ENCODE measurements at regions not wholly inside any gene's neighbourhood (a gene's known extent, or its start where the extent isn't known, plus 50 kb on each side); places are given as distances from the start of the nearest gene placed in this dataset.

GRCh38 chr5:92556747-92557146, 1024.3 kb downstream of the NR2F1-AS1 start:
- Histone ChIP-seq H3K36me3 (replicated peaks; ENCODE audit: low read depth, low read length) (no peaks in the 10 kb centered on the region), H3K9ac (ENCODE audit: low read length) (no peak overlapping the region), H3K4me1 (ENCODE audit: low read length) (peaks cover 13% of the 10 kb centered on the region), H3K9me3 (ENCODE audit: insufficient read depth, low read length) (no peaks in the 10 kb centered on the region), H3K27ac (ENCODE audit: low read length) (no peak overlapping the region), H3K4me2 (ENCODE audit: low read length) (no peak overlapping the region), H4K20me1 (ENCODE audit: insufficient read depth, low read length) (no peaks in the 10 kb centered on the region), H3K4me3 (ENCODE audit: low read length) (no peak overlapping the region), H3K27me3 (ENCODE audit: low read depth, low read length) (no peaks in the 10 kb centered on the region), H2AFZ (ENCODE audit: low read depth, low read length) (no peak overlapping the region), H3K79me2 (ENCODE audit: low read length) (no peaks in the 10 kb centered on the region)
- no peak for TF ChIP-seq EZH2phosphoT487 (IDR thresholded peaks at IDR 0.05; ENCODE audit: low read depth)
- no peak for TF ChIP-seq CTCF (IDR thresholded peaks at IDR 0.05; ENCODE audit: low read depth, low read length)

DNA sequence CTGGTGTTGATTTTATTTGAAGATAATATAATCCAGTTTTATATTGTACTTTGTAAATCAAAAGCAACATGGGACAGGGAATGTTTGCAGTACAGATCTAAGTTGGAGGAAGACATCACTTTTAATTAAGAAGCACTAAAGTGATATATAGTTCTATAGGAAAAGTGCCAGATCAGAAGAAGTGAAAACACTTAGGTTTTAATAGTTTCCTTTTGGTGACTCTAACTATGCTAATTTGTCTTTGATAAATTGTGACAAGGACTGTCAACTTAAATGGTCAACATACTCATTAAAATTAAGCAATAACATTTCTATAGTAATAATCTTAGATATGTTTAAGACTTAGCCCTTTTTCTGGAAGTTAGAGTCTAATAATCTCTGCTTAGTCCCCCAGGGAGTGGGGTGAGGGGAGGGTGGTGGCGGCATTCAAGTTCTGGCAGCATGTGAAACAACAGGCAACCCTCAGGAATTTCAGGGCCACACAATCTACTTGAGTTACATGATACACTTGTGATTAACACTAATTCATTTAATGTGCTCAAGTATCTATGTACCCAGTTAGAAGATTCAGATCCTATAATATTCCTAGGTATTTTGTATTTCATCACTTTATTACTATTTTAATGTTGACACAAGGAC, 1026.5 kb downstream of the NR2F1-AS1 start:
- peaks cover 13% of the 10 kb centered on the region for H3K4me1 ChIP-seq (ENCODE audit: low read length)
- H4K20me1 ChIP-seq (ENCODE audit: insufficient read depth, low read length): no peaks in the 10 kb centered on the region
- H3K9ac ChIP-seq (ENCODE audit: low read length): no peak overlapping the region
- no peak overlapping the region for H3K27ac ChIP-seq (ENCODE audit: low read length)
- no peak overlapping the region for H2AFZ ChIP-seq (ENCODE audit: low read depth, low read length)
- no peaks in the 10 kb centered on the region for H3K36me3 ChIP-seq (replicated peaks; ENCODE audit: low read depth, low read length)
- no peak overlapping the region for H3K4me3 ChIP-seq (ENCODE audit: low read length)
- H3K9me3 ChIP-seq (ENCODE audit: insufficient read depth, low read length): no peaks in the 10 kb centered on the region
- H3K4me2 ChIP-seq (ENCODE audit: low read length): no peak overlapping the region
- no peaks in the 10 kb centered on the region for H3K79me2 ChIP-seq (ENCODE audit: low read length)
- no peak for TF ChIP-seq EZH2phosphoT487 (IDR thresholded peaks at IDR 0.05; ENCODE audit: low read depth)
- TF ChIP-seq CTCF (IDR thresholded peaks at IDR 0.05; ENCODE audit: low read depth, low read length): no peak
- no peaks in the 10 kb centered on the region for H3K27me3 ChIP-seq (ENCODE audit: low read depth, low read length)

DNA sequence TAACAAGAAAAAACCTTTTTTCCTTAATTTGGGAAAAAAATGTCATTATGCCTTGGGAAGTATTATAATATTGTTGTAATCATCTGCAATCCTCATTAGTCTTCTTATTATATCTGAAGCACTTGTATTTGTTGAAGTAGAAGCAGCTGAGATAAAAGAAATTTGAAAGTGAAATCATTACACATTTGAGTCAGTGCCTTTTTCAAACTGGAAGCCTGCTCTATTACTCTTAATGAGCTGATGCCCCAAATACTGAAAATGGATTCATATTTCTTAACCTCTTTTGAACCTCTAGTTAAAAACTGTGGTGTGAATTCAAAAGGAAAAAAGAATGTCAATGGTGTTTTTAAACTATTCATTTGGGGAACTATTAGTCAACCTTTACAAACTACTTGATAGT, 1027.7 kb downstream of the NR2F1-AS1 start:
- Histone ChIP-seq H4K20me1 (ENCODE audit: insufficient read depth, low read length) (no peaks in the 10 kb centered on the region), H3K4me2 (ENCODE audit: low read length) (no peak overlapping the region), H2AFZ (ENCODE audit: low read depth, low read length) (no peak overlapping the region), H3K79me2 (ENCODE audit: low read length) (no peaks in the 10 kb centered on the region), H3K9me3 (ENCODE audit: insufficient read depth, low read length) (no peaks in the 10 kb centered on the region), H3K27me3 (ENCODE audit: low read depth, low read length) (no peaks in the 10 kb centered on the region), H3K4me1 (ENCODE audit: low read length) (peaks cover 17% of the 10 kb centered on the region), H3K9ac (ENCODE audit: low read length) (no peak overlapping the region), H3K4me3 (ENCODE audit: low read length) (no peak overlapping the region), H3K27ac (ENCODE audit: low read length) (no peak overlapping the region), H3K36me3 (replicated peaks; ENCODE audit: low read depth, low read length) (no peaks in the 10 kb centered on the region)
- TF ChIP-seq EZH2phosphoT487 (IDR thresholded peaks at IDR 0.05; ENCODE audit: low read depth) (no peak), CTCF (IDR thresholded peaks at IDR 0.05; ENCODE audit: low read depth, low read length) (no peak)

DNA sequence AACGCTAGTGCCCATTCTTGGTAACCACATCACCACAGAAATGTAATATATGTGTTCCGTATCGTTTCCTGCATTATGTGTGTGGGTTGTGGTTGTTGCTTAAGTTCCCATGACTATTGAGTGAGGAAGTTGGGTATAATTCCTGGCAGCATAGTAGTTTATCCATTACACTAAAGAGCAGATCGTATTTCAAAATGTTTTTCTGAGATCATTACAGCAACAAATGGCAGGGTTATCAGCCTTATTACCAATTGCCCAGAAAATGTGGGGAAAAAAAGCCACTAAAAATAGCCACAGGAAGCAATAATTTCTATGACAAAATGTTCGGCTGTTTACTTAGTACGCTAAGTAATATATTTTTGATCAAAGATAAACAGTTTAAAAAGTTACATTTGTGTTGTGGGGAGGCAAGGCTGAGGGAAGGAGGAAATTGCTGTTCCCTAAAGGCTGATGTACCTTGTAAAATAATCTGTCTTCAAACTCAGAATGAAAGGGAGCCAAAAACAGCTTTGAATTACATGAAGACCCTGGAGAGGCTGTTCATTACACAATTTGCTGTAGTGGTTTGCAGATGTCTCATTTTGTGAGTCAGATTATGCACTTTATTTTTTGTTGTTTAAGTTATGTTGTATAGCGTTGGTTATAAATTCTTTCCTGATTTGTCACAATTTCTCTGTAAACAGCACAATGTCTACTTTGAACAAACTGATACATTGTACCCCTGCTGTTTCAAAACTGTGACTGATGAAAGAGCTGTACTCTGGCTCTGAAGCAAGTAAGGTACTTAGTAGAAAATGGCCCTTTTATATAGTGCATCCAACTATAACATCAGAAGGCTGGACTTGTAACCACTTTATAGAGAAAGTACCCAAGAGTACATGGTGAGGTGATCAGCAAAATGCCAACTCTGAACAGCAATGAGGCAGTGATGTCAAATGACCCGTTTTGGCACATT, 1028.5 kb downstream of the NR2F1-AS1 start:
- H3K27me3 ChIP-seq (ENCODE audit: low read depth, low read length): no peaks in the 10 kb centered on the region
- no peaks in the 10 kb centered on the region for H3K36me3 ChIP-seq (replicated peaks; ENCODE audit: low read depth, low read length)
- H3K9me3 ChIP-seq (ENCODE audit: insufficient read depth, low read length): no peaks in the 10 kb centered on the region
- TF ChIP-seq EZH2phosphoT487 (IDR thresholded peaks at IDR 0.05; ENCODE audit: low read depth) (no peak), CTCF (IDR thresholded peaks at IDR 0.05; ENCODE audit: low read depth, low read length) (no peak)
- peaks cover 17% of the 10 kb centered on the region for H3K4me1 ChIP-seq (ENCODE audit: low read length)
- no peak overlapping the region for H2AFZ ChIP-seq (ENCODE audit: low read depth, low read length)
- H3K4me2 ChIP-seq (ENCODE audit: low read length): peak overlapping the region; percentile 6; the same call in 1 of the 2 replicates
- H4K20me1 ChIP-seq (ENCODE audit: insufficient read depth, low read length): no peaks in the 10 kb centered on the region
- H3K9ac ChIP-seq (ENCODE audit: low read length): no peak overlapping the region
- no peaks in the 10 kb centered on the region for H3K79me2 ChIP-seq (ENCODE audit: low read length)
- no peak overlapping the region for H3K27ac ChIP-seq (ENCODE audit: low read length)
- no peak overlapping the region for H3K4me3 ChIP-seq (ENCODE audit: low read length)

All from OCI-LY3 (cell line).